Osteoblast (primary cell): ENCODE measurements at regions not wholly inside any gene's neighbourhood (a gene's known extent, or its start where the extent isn't known, plus 50 kb on each side); places are given as distances from the start of the nearest gene placed in this dataset.

ENCODE experiments used
- DNase-seq: peaks from one replicate; pipeline ENCODE4 v3.0.0; 2011; ENCODE audit warnings: low spot score, mixed read lengths; ENCODE audit not compliant: insufficient read length; ENCODE audit errors: missing footprints
- H2AFZ ChIP-seq: 2 replicates; pipeline ENCODE4 v1.6.0; 2011; ENCODE audit warnings: mild to moderate bottlenecking, low read length
- H3K27ac ChIP-seq: 2 replicates; pipeline ENCODE4 v1.5.1; 2011; ENCODE audit warnings: mild to moderate bottlenecking, low read depth, low read length, moderate library complexity
- H3K27me3 ChIP-seq: 2 replicates; pipeline ENCODE4 v1.6.0; 2012; ENCODE audit warnings: mild to moderate bottlenecking, control low read depth, inconsistent platforms, low read length, moderate library complexity; ENCODE audit not compliant: insufficient read depth
- H3K36me3 ChIP-seq: 2 replicates; pipeline ENCODE4 v1.5.1; 2011; ENCODE audit warnings: mild to moderate bottlenecking, low read length, control low read depth, moderate library complexity; ENCODE audit not compliant: insufficient read depth
- H3K4me1 ChIP-seq: 2 replicates; pipeline ENCODE4 v1.5.1; 2011; ENCODE audit warnings: mild to moderate bottlenecking, low read length, control low read depth, moderate library complexity; ENCODE audit not compliant: insufficient read depth
- H3K4me2 ChIP-seq: 2 replicates; pipeline ENCODE4 v1.6.0; 2011; ENCODE audit warnings: mild to moderate bottlenecking, low read length; ENCODE audit not compliant: insufficient read depth
- H3K4me3 ChIP-seq: fragments of 200-600 bp; sonication (generic); 3 replicates; pipeline ENCODE4 v1.5.1; 2012; ENCODE audit warnings: mild to moderate bottlenecking, low read length, inconsistent platforms; ENCODE audit not compliant: insufficient read depth
- H3K79me2 ChIP-seq: 2 replicates; pipeline ENCODE4 v1.6.0; 2012; ENCODE audit warnings: mild to moderate bottlenecking, low read length, control low read depth, inconsistent platforms; ENCODE audit not compliant: insufficient read depth
- H3K9me3 ChIP-seq: 2 replicates; pipeline ENCODE4 v1.5.1; 2011; ENCODE audit warnings: low read depth, low read length, control low read depth
- H4K20me1 ChIP-seq: 2 replicates; pipeline ENCODE4 v1.6.0; 2012; ENCODE audit warnings: mild to moderate bottlenecking, low read length, control low read depth; ENCODE audit not compliant: insufficient read depth
- TF ChIP-seq, protein P1 (sequence below): IDR thresholded peaks from 2 replicates; pipeline ENCODE4 v1.5.1; 2011; ENCODE audit warnings: mild to moderate bottlenecking, low read depth, low read length, moderate library complexity; ENCODE audit errors: extremely low read depth

DNA sequence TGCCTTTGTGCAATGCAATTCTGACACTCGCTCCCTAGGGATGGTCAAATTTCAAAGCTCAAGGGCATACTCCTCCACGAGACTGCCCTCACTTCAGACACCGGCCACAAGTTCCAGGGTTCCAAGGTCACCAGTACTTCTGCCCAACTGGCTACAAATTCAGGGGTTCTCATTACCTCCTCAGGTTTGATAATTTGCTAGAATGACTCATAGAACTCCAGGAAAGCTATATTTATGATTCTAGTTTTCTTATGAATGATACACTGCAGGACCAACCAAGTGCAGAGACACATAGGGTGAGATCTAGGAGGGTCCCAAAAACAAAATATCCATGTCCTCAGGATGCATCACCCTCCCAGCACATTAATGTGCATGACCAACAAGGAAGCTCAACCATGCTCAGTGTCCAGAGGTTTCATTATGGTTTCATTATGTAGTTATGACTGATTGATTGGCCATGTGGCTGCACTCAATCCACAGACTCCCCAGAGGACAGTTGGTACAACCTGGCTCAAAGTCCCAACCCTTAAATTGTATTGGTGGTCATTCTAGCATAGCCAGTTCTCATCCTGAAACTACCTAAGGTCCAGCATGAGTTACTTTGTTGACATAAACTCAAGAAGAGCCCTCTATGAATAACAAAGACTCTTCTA, 170.4 kb upstream of the LRRN1 start:
- no peaks in the 10 kb centered on the region for H3K27me3 ChIP-seq

DNA sequence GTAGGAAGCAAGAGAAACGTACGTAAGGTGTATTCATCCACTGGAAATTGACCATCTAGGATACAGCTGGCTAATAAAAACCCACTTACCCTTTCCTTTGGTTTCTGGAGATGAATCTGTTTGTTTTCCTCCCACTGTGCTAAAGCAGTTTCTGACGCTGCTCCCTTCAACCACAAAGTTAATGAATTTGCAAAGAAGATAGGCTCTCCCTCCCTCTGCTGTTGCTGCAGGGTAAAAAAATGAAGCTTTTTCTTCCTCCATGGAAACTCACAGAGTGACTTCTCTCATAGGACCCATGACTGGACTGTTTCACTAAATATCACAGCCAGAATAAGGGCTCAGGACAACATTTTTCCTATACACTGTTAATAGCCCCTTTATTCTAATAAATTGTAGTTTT, 172.1 kb upstream of the LRRN1 start:
- DNase-seq: no peak
- Histone ChIP-seq H3K27ac (no peak overlapping the region), H3K27me3 (no peaks in the 10 kb centered on the region), H3K4me1 (no peaks in the 10 kb centered on the region), H3K36me3 (no peaks in the 10 kb centered on the region), H3K79me2 (no peaks in the 10 kb centered on the region), H4K20me1 (no peaks in the 10 kb centered on the region), H3K4me3 (no peak overlapping the region), H3K4me2 (no peak overlapping the region), H3K9me3 (no peaks in the 10 kb centered on the region), H2AFZ (no peak overlapping the region)
- TF ChIP-seq, protein P1, sequence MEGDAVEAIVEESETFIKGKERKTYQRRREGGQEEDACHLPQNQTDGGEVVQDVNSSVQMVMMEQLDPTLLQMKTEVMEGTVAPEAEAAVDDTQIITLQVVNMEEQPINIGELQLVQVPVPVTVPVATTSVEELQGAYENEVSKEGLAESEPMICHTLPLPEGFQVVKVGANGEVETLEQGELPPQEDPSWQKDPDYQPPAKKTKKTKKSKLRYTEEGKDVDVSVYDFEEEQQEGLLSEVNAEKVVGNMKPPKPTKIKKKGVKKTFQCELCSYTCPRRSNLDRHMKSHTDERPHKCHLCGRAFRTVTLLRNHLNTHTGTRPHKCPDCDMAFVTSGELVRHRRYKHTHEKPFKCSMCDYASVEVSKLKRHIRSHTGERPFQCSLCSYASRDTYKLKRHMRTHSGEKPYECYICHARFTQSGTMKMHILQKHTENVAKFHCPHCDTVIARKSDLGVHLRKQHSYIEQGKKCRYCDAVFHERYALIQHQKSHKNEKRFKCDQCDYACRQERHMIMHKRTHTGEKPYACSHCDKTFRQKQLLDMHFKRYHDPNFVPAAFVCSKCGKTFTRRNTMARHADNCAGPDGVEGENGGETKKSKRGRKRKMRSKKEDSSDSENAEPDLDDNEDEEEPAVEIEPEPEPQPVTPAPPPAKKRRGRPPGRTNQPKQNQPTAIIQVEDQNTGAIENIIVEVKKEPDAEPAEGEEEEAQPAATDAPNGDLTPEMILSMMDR: no peak

More for the DNA sequence above, 170.4 kb upstream of the LRRN1 start:
- DNase-seq: no peak
- Histone ChIP-seq H3K4me2 (no peak overlapping the region), H3K4me3 (no peak overlapping the region), H3K36me3 (no peaks in the 10 kb centered on the region), H3K4me1 (no peaks in the 10 kb centered on the region), H3K9me3 (peaks cover 4% of the 10 kb centered on the region), H3K27ac (no peak overlapping the region), H3K79me2 (no peaks in the 10 kb centered on the region), H2AFZ (no peak overlapping the region), H4K20me1 (no peaks in the 10 kb centered on the region)
- TF ChIP-seq, protein P1: no peak

DNA sequence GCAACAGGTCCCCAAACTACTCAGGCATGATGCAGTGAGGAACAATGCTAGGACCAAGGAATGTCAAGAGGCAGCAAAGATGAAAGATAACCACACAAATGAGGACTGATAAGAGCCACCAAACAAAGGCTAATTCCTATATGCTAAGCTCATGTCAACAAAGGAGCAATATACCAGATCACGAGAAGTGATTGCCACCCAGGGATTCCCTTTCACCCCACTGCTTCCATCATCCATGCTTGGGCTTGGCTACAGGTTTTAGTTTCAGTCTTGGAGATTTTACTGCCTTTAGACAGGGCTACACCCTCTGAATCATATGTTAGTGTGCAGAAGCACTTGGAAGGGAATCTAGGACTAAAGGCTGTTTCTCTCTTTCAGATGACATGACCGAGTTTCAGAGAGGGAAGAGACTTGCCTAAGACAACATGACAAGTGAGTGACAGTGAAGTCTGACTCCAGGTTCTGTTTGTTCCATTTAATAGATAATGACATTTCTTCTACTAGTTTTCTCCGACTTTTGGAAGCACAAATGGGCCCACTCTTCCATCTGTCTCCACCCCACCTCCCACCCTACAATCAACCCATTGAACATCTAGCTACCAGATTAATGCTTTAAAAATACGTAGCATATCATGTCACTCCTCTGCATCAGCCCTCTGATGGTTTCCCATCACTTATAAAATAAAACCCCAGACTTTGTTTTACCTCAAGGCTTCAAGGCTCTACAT, 173.5 kb upstream of the LRRN1 start:
- TF ChIP-seq, protein P1: no peak
- Histone ChIP-seq H2AFZ (no peak overlapping the region), H4K20me1 (no peaks in the 10 kb centered on the region), H3K4me1 (no peaks in the 10 kb centered on the region), H3K79me2 (no peaks in the 10 kb centered on the region), H3K27me3 (no peaks in the 10 kb centered on the region), H3K4me3 (no peak overlapping the region), H3K4me2 (no peak overlapping the region), H3K9me3 (peaks cover 2% of the 10 kb centered on the region), H3K36me3 (no peaks in the 10 kb centered on the region), H3K27ac (no peak overlapping the region)
- DNase-seq: no peak

DNA sequence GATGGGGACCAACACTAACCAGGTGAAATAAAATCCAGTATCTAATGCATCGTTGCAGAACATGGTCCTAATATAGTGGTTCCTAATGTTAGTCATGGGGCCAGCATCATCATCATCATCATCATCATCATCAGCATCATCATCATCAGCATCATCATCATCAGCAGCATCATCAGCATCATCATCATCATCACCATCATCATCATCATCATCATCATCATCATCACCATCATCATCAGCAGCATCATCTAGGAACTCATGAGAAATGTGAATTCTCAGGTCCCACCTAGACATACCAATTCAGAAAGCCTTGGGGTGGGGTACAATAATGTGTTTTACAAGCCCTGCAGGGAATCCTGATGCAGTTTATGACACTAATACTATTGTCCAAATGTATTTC, 179.4 kb upstream of the LRRN1 start:
- DNase-seq: no peak
- no peak overlapping the region for H3K4me3 ChIP-seq
- H4K20me1 ChIP-seq: no peaks in the 10 kb centered on the region
- H3K4me2 ChIP-seq: no peak overlapping the region
- no peaks in the 10 kb centered on the region for H3K4me1 ChIP-seq
- TF ChIP-seq, protein P1: no peak
- H3K79me2 ChIP-seq: no peaks in the 10 kb centered on the region
- H3K9me3 ChIP-seq: peaks cover 2% of the 10 kb centered on the region
- H3K36me3 ChIP-seq: no peaks in the 10 kb centered on the region
- H2AFZ ChIP-seq: no peak overlapping the region
- H3K27me3 ChIP-seq: no peaks in the 10 kb centered on the region
- no peak overlapping the region for H3K27ac ChIP-seq
